ENCODE measurements at regions not wholly inside any gene's neighbourhood (a gene's known extent, or its start where the extent isn't known, plus 50 kb on each side); places are given as distances from the start of the nearest gene placed in this dataset.
"Not testable (repeated sequence)": the region's sequence is repeated elsewhere in the genome, so short reads cannot be mapped to it uniquely, and the experiment has no call there.

GRCh38 chr6:137808191-137808590 is 58.9 kb upstream of the TNFAIP3 start:
- Histone ChIP-seq H3K9ac (no peak overlapping the region), H3K36me3 (no peaks in the 10 kb centered on the region), H4K20me1 (ENCODE audit: low read depth) (no peaks in the 10 kb centered on the region), H3K9me3 (ENCODE audit: low read depth) (no peaks in the 10 kb centered on the region), H3K4me2 (no peak overlapping the region), H3F3A (ENCODE audit: low read depth) (no peaks in the 10 kb centered on the region), H3K27me3 (no peaks in the 10 kb centered on the region), H3K79me2 (ENCODE audit: low read depth) (no peaks in the 10 kb centered on the region), H3K4me3 (no peak overlapping the region), H2AFZ (replicated peaks) (no peak overlapping the region), H3K27ac (no peak overlapping the region), H3K4me1 (no peaks in the 10 kb centered on the region)
- no peak for TF ChIP-seq EZH2 (IDR thresholded peaks at IDR 0.05)
- no peak for TF ChIP-seq CTCF (IDR thresholded peaks at IDR 0.05)
- Mint-ChIP-seq H3K4me3 (no peak overlapping the region), H3K27me3 (ENCODE audit: insufficient read depth, low read depth) (no peaks in the 10 kb centered on the region), H3K27ac (no peak overlapping the region), H3K4me1 (peaks cover 10% of the 10 kb centered on the region), H3K9me3 (no peaks in the 10 kb centered on the region), H3K36me3 (no peaks in the 10 kb centered on the region)
- no peak for DNase-seq (ENCODE audit: low spot score)

DNA sequence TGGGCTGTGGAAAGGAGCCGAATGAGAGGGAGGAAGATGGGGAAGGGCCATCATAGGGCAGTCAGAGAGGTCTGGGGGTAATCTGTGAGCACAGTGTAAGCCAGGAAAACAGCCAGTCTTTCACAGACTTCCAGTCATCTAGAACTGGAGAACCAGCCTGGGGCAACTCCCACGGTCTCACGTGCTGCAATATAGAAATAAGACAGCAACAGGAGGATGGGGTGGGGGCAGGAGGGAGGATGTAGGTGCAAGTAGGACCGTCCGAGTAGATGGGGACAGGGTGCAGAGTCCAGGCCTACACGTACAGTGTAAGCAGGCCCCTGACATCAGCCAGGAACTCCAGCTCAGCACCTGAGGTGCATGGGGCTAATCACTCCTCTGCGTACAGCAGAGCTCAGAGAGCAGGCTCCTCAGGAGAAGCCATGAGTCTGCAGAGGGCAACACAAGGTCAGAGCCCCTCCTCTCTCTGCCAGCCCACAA is 58.2 kb upstream of the TNFAIP3 start:
- no peaks in the 10 kb centered on the region for H3K27me3 Mint-ChIP-seq (ENCODE audit: insufficient read depth, low read depth)

DNA sequence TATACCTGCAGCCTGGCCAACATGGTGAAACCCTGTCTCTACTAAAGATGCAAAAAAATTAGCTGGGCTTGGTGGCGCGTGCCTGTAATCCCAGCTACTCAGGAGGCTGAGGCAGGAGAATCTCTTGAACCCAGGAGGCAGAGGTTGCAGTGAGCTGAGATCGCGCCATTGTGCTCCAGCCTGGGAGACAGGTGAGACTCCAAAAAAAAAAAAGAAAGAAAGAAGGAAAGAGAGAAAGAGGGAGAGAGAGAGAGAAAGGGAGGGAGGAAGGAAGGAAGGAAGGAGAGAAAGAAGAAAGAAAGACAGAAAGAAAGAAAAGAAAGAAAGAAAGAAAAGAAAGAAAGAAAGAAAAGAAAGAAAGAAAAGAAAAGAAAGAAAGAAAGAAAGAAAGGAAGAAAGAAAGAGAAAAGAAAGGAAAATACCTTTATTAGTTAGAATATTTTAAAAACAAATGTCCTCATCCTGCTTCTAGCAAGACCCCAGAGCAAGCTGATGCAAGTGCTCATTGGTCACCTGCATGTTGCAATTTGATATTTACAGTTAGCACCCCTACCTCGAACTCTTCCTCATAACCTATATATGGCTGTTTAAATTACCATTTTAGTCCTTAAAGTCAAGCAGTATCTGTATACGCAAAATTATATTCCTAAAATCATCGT is 57.0 kb upstream of the TNFAIP3 start:
- DNase-seq (ENCODE audit: low spot score); H3K9me3 Mint-ChIP-seq; H2AFZ ChIP-seq (replicated peaks); H4K20me1 ChIP-seq (ENCODE audit: low read depth); H3K27me3 ChIP-seq; H3K9ac ChIP-seq; H3K27ac ChIP-seq; H3K4me2 ChIP-seq; H3F3A ChIP-seq (ENCODE audit: low read depth); H3K4me3 ChIP-seq; H3K9me3 ChIP-seq (ENCODE audit: low read depth); H3K4me3 Mint-ChIP-seq; H3K27me3 Mint-ChIP-seq (ENCODE audit: insufficient read depth, low read depth); H3K36me3 Mint-ChIP-seq; H3K36me3 ChIP-seq; H3K4me1 ChIP-seq; H3K27ac Mint-ChIP-seq; H3K79me2 ChIP-seq (ENCODE audit: low read depth): not testable (repeated sequence)
- H3K4me1 Mint-ChIP-seq, result peaks cover 10% of the 10 kb centered on the region

More for the DNA sequence above, 58.2 kb upstream of the TNFAIP3 start:
- TF ChIP-seq EZH2 (IDR thresholded peaks at IDR 0.05), result no peak
- TF ChIP-seq CTCF (IDR thresholded peaks at IDR 0.05), result no peak
- no peak for TF ChIP-seq EZH2phosphoT487 (IDR thresholded peaks at IDR 0.05)
- no peak overlapping the region for H3K27ac ChIP-seq
- peak; percentile 5 for DNase-seq (ENCODE audit: low spot score)
- no peak overlapping the region for H2AFZ ChIP-seq (replicated peaks)
- H3K4me1 ChIP-seq, result no peaks in the 10 kb centered on the region
- H3K36me3 Mint-ChIP-seq, result no peaks in the 10 kb centered on the region
- H4K20me1 ChIP-seq (ENCODE audit: low read depth), result no peaks in the 10 kb centered on the region
- no peaks in the 10 kb centered on the region for H3K27me3 ChIP-seq
- H3F3A ChIP-seq (ENCODE audit: low read depth), result no peaks in the 10 kb centered on the region
- peaks cover 10% of the 10 kb centered on the region for H3K4me1 Mint-ChIP-seq
- no peak overlapping the region for H3K4me3 Mint-ChIP-seq
- H3K9ac ChIP-seq, result no peak overlapping the region
- H3K4me2 ChIP-seq, result no peak overlapping the region
- H3K4me3 ChIP-seq, result no peak overlapping the region
- no peaks in the 10 kb centered on the region for H3K36me3 ChIP-seq
- H3K9me3 Mint-ChIP-seq, result no peaks in the 10 kb centered on the region
- no peak overlapping the region for H3K27ac Mint-ChIP-seq
- no peaks in the 10 kb centered on the region for H3K79me2 ChIP-seq (ENCODE audit: low read depth)
- no peaks in the 10 kb centered on the region for H3K9me3 ChIP-seq (ENCODE audit: low read depth)

GRCh38 chr6:137810554-137811120 is 56.4 kb upstream of the TNFAIP3 start:
- Histone ChIP-seq H3K27me3 (no peaks in the 10 kb centered on the region), H3K79me2 (ENCODE audit: low read depth) (no peaks in the 10 kb centered on the region), H3K36me3 (no peaks in the 10 kb centered on the region), H3F3A (ENCODE audit: low read depth) (no peaks in the 10 kb centered on the region), H2AFZ (replicated peaks) (no peak overlapping the region), H3K27ac (no peak overlapping the region), H3K4me1 (no peaks in the 10 kb centered on the region), H3K4me2 (no peak overlapping the region), H4K20me1 (ENCODE audit: low read depth) (no peaks in the 10 kb centered on the region), H3K9me3 (ENCODE audit: low read depth) (no peaks in the 10 kb centered on the region), H3K4me3 (no peak overlapping the region), H3K9ac (no peak overlapping the region)
- Mint-ChIP-seq H3K9me3 (no peaks in the 10 kb centered on the region), H3K27ac (no peak overlapping the region), H3K4me1 (peaks cover 10% of the 10 kb centered on the region), H3K4me3 (no peak overlapping the region), H3K36me3 (no peaks in the 10 kb centered on the region), H3K27me3 (ENCODE audit: insufficient read depth, low read depth) (no peaks in the 10 kb centered on the region)
- DNase-seq (ENCODE audit: low spot score), result no peak
- TF ChIP-seq CTCF (IDR thresholded peaks at IDR 0.05) (no peak), EZH2phosphoT487 (IDR thresholded peaks at IDR 0.05) (no peak), EZH2 (IDR thresholded peaks at IDR 0.05) (no peak)

All from neural progenitor cell (in vitro differentiated cells).